ENCODE measurements at regions not wholly inside any gene's neighbourhood (a gene's known extent, or its start where the extent isn't known, plus 50 kb on each side); places are given as distances from the start of the nearest gene placed in this dataset.

GRCh38 chr5:2134543-2135292, 252.0 kb upstream of the IRX4 start:
- Histone ChIP-seq H3K4me1 (ENCODE audit: control insufficient read depth, insufficient read depth, low read length, poor library complexity, severe bottlenecking) (no peaks in the 10 kb centered on the region), H3K36me3 (ENCODE audit: control insufficient read depth, insufficient read depth, low read length) (no peaks in the 10 kb centered on the region), H3K27ac (ENCODE audit: insufficient read depth, low read length, poor library complexity, severe bottlenecking) (no peak overlapping the region), H3K27me3 (replicated peaks; ENCODE audit: control insufficient read depth, insufficient read depth, low read length, poor library complexity, severe bottlenecking) (no peaks in the 10 kb centered on the region), H3K4me3 (ENCODE audit: insufficient read depth, low read depth, low read length, poor library complexity, severe bottlenecking) (no peak overlapping the region), H3K9me3 (ENCODE audit: control insufficient read depth, low read length) (no peaks in the 10 kb centered on the region)
- no peak for DNase-seq

GRCh38 chr5:2133936-2134335, 251.2 kb upstream of the IRX4 start:
- Histone ChIP-seq H3K27me3 (replicated peaks; ENCODE audit: control insufficient read depth, insufficient read depth, low read length, poor library complexity, severe bottlenecking) (no peaks in the 10 kb centered on the region), H3K4me1 (ENCODE audit: control insufficient read depth, insufficient read depth, low read length, poor library complexity, severe bottlenecking) (no peaks in the 10 kb centered on the region), H3K4me3 (ENCODE audit: insufficient read depth, low read depth, low read length, poor library complexity, severe bottlenecking) (no peak overlapping the region)

GRCh38 chr5:2133080-2133479, 250.4 kb upstream of the IRX4 start:
- no peak for DNase-seq

More at GRCh38 chr5:2133936-2134335, 251.2 kb upstream of the IRX4 start:
- no peaks in the 10 kb centered on the region for H3K36me3 ChIP-seq (ENCODE audit: control insufficient read depth, insufficient read depth, low read length)
- no peak overlapping the region for H3K27ac ChIP-seq (ENCODE audit: insufficient read depth, low read length, poor library complexity, severe bottlenecking)
- no peak for DNase-seq
- no peaks in the 10 kb centered on the region for H3K9me3 ChIP-seq (ENCODE audit: control insufficient read depth, low read length)

GRCh38 chr5:2132497-2132847, 249.7 kb upstream of the IRX4 start:
- Histone ChIP-seq H3K27ac (ENCODE audit: insufficient read depth, low read length, poor library complexity, severe bottlenecking) (no peak overlapping the region), H3K9me3 (ENCODE audit: control insufficient read depth, low read length) (no peaks in the 10 kb centered on the region), H3K4me3 (ENCODE audit: insufficient read depth, low read depth, low read length, poor library complexity, severe bottlenecking) (no peak overlapping the region), H3K36me3 (ENCODE audit: control insufficient read depth, insufficient read depth, low read length) (no peaks in the 10 kb centered on the region), H3K27me3 (replicated peaks; ENCODE audit: control insufficient read depth, insufficient read depth, low read length, poor library complexity, severe bottlenecking) (no peaks in the 10 kb centered on the region), H3K4me1 (ENCODE audit: control insufficient read depth, insufficient read depth, low read length, poor library complexity, severe bottlenecking) (no peaks in the 10 kb centered on the region)
- no peak for DNase-seq

More at GRCh38 chr5:2133080-2133479, 250.4 kb upstream of the IRX4 start:
- H3K9me3 ChIP-seq (ENCODE audit: control insufficient read depth, low read length): no peaks in the 10 kb centered on the region
- no peaks in the 10 kb centered on the region for H3K27me3 ChIP-seq (replicated peaks; ENCODE audit: control insufficient read depth, insufficient read depth, low read length, poor library complexity, severe bottlenecking)
- no peaks in the 10 kb centered on the region for H3K4me1 ChIP-seq (ENCODE audit: control insufficient read depth, insufficient read depth, low read length, poor library complexity, severe bottlenecking)
- H3K4me3 ChIP-seq (ENCODE audit: insufficient read depth, low read depth, low read length, poor library complexity, severe bottlenecking): no peak overlapping the region
- H3K36me3 ChIP-seq (ENCODE audit: control insufficient read depth, insufficient read depth, low read length): no peaks in the 10 kb centered on the region
- no peak overlapping the region for H3K27ac ChIP-seq (ENCODE audit: insufficient read depth, low read length, poor library complexity, severe bottlenecking)

GRCh38 chr5:2131826-2132496, 249.2 kb upstream of the IRX4 start:
- H3K4me1 ChIP-seq (ENCODE audit: control insufficient read depth, insufficient read depth, low read length, poor library complexity, severe bottlenecking): no peaks in the 10 kb centered on the region
- H3K27me3 ChIP-seq (replicated peaks; ENCODE audit: control insufficient read depth, insufficient read depth, low read length, poor library complexity, severe bottlenecking): no peaks in the 10 kb centered on the region
- DNase-seq: no peak
- no peak overlapping the region for H3K27ac ChIP-seq (ENCODE audit: insufficient read depth, low read length, poor library complexity, severe bottlenecking)
- H3K36me3 ChIP-seq (ENCODE audit: control insufficient read depth, insufficient read depth, low read length): no peaks in the 10 kb centered on the region
- no peak overlapping the region for H3K4me3 ChIP-seq (ENCODE audit: insufficient read depth, low read depth, low read length, poor library complexity, severe bottlenecking)
- H3K9me3 ChIP-seq (ENCODE audit: control insufficient read depth, low read length): no peaks in the 10 kb centered on the region

GRCh38 chr5:2131196-2131595, 248.5 kb upstream of the IRX4 start:
- Histone ChIP-seq H3K27ac (ENCODE audit: insufficient read depth, low read length, poor library complexity, severe bottlenecking) (no peak overlapping the region), H3K4me3 (ENCODE audit: insufficient read depth, low read depth, low read length, poor library complexity, severe bottlenecking) (no peak overlapping the region), H3K36me3 (ENCODE audit: control insufficient read depth, insufficient read depth, low read length) (no peaks in the 10 kb centered on the region), H3K27me3 (replicated peaks; ENCODE audit: control insufficient read depth, insufficient read depth, low read length, poor library complexity, severe bottlenecking) (no peaks in the 10 kb centered on the region), H3K9me3 (ENCODE audit: control insufficient read depth, low read length) (no peaks in the 10 kb centered on the region), H3K4me1 (ENCODE audit: control insufficient read depth, insufficient read depth, low read length, poor library complexity, severe bottlenecking) (no peaks in the 10 kb centered on the region)
- DNase-seq: no peak

- no peaks in the 10 kb centered on the region for H3K9me3 ChIP-seq (ENCODE audit: control insufficient read depth, low read length)
- no peak for DNase-seq
- no peak overlapping the region for H3K4me3 ChIP-seq (ENCODE audit: insufficient read depth, low read depth, low read length, poor library complexity, severe bottlenecking)
- no peak overlapping the region for H3K27ac ChIP-seq (ENCODE audit: insufficient read depth, low read length, poor library complexity, severe bottlenecking)
- H3K27me3 ChIP-seq (replicated peaks; ENCODE audit: control insufficient read depth, insufficient read depth, low read length, poor library complexity, severe bottlenecking): no peaks in the 10 kb centered on the region
- H3K4me1 ChIP-seq (ENCODE audit: control insufficient read depth, insufficient read depth, low read length, poor library complexity, severe bottlenecking): no peaks in the 10 kb centered on the region
- no peaks in the 10 kb centered on the region for H3K36me3 ChIP-seq (ENCODE audit: control insufficient read depth, insufficient read depth, low read length)
Measured at GRCh38 chr5:2130361-2130760, 247.6 kb upstream of the IRX4 start.

- Histone ChIP-seq H3K27me3 (replicated peaks; ENCODE audit: control insufficient read depth, insufficient read depth, low read length, poor library complexity, severe bottlenecking) (no peaks in the 10 kb centered on the region), H3K4me3 (ENCODE audit: insufficient read depth, low read depth, low read length, poor library complexity, severe bottlenecking) (no peak overlapping the region)
- DNase-seq: no peak
Measured at GRCh38 chr5:2129568-2130272, 247.0 kb upstream of the IRX4 start.

GRCh38 chr5:2128686-2129355, 246.1 kb upstream of the IRX4 start:
- no peak for DNase-seq
- Histone ChIP-seq H3K9me3 (ENCODE audit: control insufficient read depth, low read length) (no peaks in the 10 kb centered on the region), H3K27me3 (replicated peaks; ENCODE audit: control insufficient read depth, insufficient read depth, low read length, poor library complexity, severe bottlenecking) (no peaks in the 10 kb centered on the region), H3K36me3 (ENCODE audit: control insufficient read depth, insufficient read depth, low read length) (no peaks in the 10 kb centered on the region), H3K4me1 (ENCODE audit: control insufficient read depth, insufficient read depth, low read length, poor library complexity, severe bottlenecking) (no peaks in the 10 kb centered on the region), H3K27ac (ENCODE audit: insufficient read depth, low read length, poor library complexity, severe bottlenecking) (no peak overlapping the region), H3K4me3 (ENCODE audit: insufficient read depth, low read depth, low read length, poor library complexity, severe bottlenecking) (no peak overlapping the region)

More at GRCh38 chr5:2129568-2130272, 247.0 kb upstream of the IRX4 start:
- Histone ChIP-seq H3K9me3 (ENCODE audit: control insufficient read depth, low read length) (no peaks in the 10 kb centered on the region), H3K27ac (ENCODE audit: insufficient read depth, low read length, poor library complexity, severe bottlenecking) (no peak overlapping the region), H3K4me1 (ENCODE audit: control insufficient read depth, insufficient read depth, low read length, poor library complexity, severe bottlenecking) (no peaks in the 10 kb centered on the region), H3K36me3 (ENCODE audit: control insufficient read depth, insufficient read depth, low read length) (no peaks in the 10 kb centered on the region)
